HG02938 (cell line): ENCODE measurements at regions not wholly inside any gene's neighbourhood (a gene's known extent, or its start where the extent isn't known, plus 50 kb on each side); places are given as distances from the start of the nearest gene placed in this dataset.
"Not testable (repeated sequence)": the region's sequence is repeated elsewhere in the genome, so short reads cannot be mapped to it uniquely, and the experiment has no call there.

ENCODE experiments used
- ATAC-seq: cut with Tn5 transposase; IDR thresholded peaks from one replicate; pipeline ENCODE4 v1.9.1; 2021; ENCODE audit warnings: mild to moderate bottlenecking, moderate library complexity; ENCODE audit not compliant: unreplicated experiment

GRCh38 chr11:116070520-116070919 is 566.3 kb upstream of the CADM1 start:
- no peak for ATAC-seq

GRCh38 chr11:116066777-116067176 is 562.6 kb upstream of the CADM1 start:
- ATAC-seq: no peak

- no peak for ATAC-seq
Measured at GRCh38 chr11:116065986-116066385, 561.8 kb upstream of the CADM1 start.

GRCh38 chr11:116065191-116065895 is 561.1 kb upstream of the CADM1 start:
- ATAC-seq: no peak

- ATAC-seq: no peak
Measured at GRCh38 chr11:116062490-116063171, 558.4 kb upstream of the CADM1 start.

- ATAC-seq: no peak
Measured at GRCh38 chr11:116062129-116062489, 557.9 kb upstream of the CADM1 start.

- no peak for ATAC-seq
Measured at GRCh38 chr11:116061322-116061721, 557.1 kb upstream of the CADM1 start.

GRCh38 chr11:116059919-116060318 is 555.7 kb upstream of the CADM1 start:
- no peak for ATAC-seq

GRCh38 chr11:116057000-116057399 is 552.8 kb upstream of the CADM1 start:
- ATAC-seq: no peak

GRCh38 chr11:116055064-116055463 is 550.8 kb upstream of the CADM1 start:
- no peak for ATAC-seq

GRCh38 chr11:116053548-116053919 is 549.3 kb upstream of the CADM1 start:
- ATAC-seq: no peak

- no peak for ATAC-seq
Measured at GRCh38 chr11:116052603-116053547, 548.7 kb upstream of the CADM1 start.

- no peak for ATAC-seq
Measured at GRCh38 chr11:116051494-116051893, 547.3 kb upstream of the CADM1 start.

GRCh38 chr11:116049383-116049782 is 545.2 kb upstream of the CADM1 start:
- ATAC-seq: no peak

GRCh38 chr11:116046127-116046526 is 541.9 kb upstream of the CADM1 start:
- no peak for ATAC-seq

- ATAC-seq: no peak
Measured at GRCh38 chr11:116044941-116045340, 540.7 kb upstream of the CADM1 start.

- ATAC-seq: no peak
Measured at GRCh38 chr11:116044520-116044919, 540.3 kb upstream of the CADM1 start.

GRCh38 chr11:116043857-116044256 is 539.6 kb upstream of the CADM1 start:
- no peak for ATAC-seq

GRCh38 chr11:116043059-116043458 is 538.8 kb upstream of the CADM1 start:
- not testable (repeated sequence) for ATAC-seq

- ATAC-seq: no peak
Measured at GRCh38 chr11:116042146-116042545, 537.9 kb upstream of the CADM1 start.

GRCh38 chr11:116037861-116038260 is 533.6 kb upstream of the CADM1 start:
- no peak for ATAC-seq

GRCh38 chr11:116035977-116036376 is 531.8 kb upstream of the CADM1 start:
- no peak for ATAC-seq
